ENCODE measurements at regions not wholly inside any gene's neighbourhood (a gene's known extent, or its start where the extent isn't known, plus 50 kb on each side); places are given as distances from the start of the nearest gene placed in this dataset.

GRCh38 chr17:72215928-72216327 is 95.1 kb downstream of the SOX9 start:
- WGBS, 4 donors: 85 to 91% (median 88%) methylated on average over 7 of the region's 7 CpGs
- no peak for DNase-seq
- no peaks in the 10 kb centered on the region for H3K9me3 ChIP-seq (replicated peaks in 1 of 3)
- intact Hi-C loops (cut with DNase I): no loop called here
- no peak overlapping the region for H3K27ac ChIP-seq
- no peak overlapping the region for H3K4me3 ChIP-seq
- TF ChIP-seq POLR2A (IDR thresholded peaks at IDR 0.05) (no peak), CTCF (IDR thresholded peaks at IDR 0.05) (no peak)
- H3K4me1 ChIP-seq (replicated peaks in 1 of 2): no peaks in the 10 kb centered on the region
- H3K27me3 ChIP-seq: peaks cover 25% of the 10 kb centered on the region
- H3K36me3 ChIP-seq (replicated peaks in 1 of 2): no peaks in the 10 kb centered on the region

- no peak for DNase-seq
- no peak overlapping the region for H3K27ac ChIP-seq
- no peak overlapping the region for H3K4me3 ChIP-seq
- H3K4me1 ChIP-seq (replicated peaks in 1 of 2): no peaks in the 10 kb centered on the region
- peaks cover 25% of the 10 kb centered on the region for H3K27me3 ChIP-seq
- H3K36me3 ChIP-seq (replicated peaks in 1 of 2): no peaks in the 10 kb centered on the region
- 4 to 10% (median 7%) methylated on average over 12 to 23 of the region's 23 CpGs for WGBS, 4 donors
- TF ChIP-seq POLR2A (IDR thresholded peaks at IDR 0.05) (no peak), CTCF (IDR thresholded peaks at IDR 0.05) (no peak)
- no peaks in the 10 kb centered on the region for H3K9me3 ChIP-seq (replicated peaks in 1 of 3)
- intact Hi-C loops (cut with DNase I): no loop called here
These were observed 98.5 kb downstream of the SOX9 start for GRCh38 chr17:72219137-72219823.

- Histone ChIP-seq H3K36me3 (replicated peaks in 1 of 2) (no peaks in the 10 kb centered on the region), H3K9me3 (replicated peaks in 1 of 3) (no peaks in the 10 kb centered on the region), H3K4me1 (replicated peaks in 1 of 2) (no peaks in the 10 kb centered on the region), H3K27me3 (peaks cover 25% of the 10 kb centered on the region), H3K4me3 (no peak overlapping the region), H3K27ac (no peak overlapping the region)
- 4 to 6% (median 6%) methylated on average over 22 of the region's 22 CpGs for WGBS, 4 donors
- DNase-seq: no peak
- intact Hi-C loops (cut with DNase I): no loop called here
- TF ChIP-seq CTCF (IDR thresholded peaks at IDR 0.05) (no peak), POLR2A (IDR thresholded peaks at IDR 0.05) (no peak)
These were observed 99.1 kb downstream of the SOX9 start for GRCh38 chr17:72219824-72220493.

GRCh38 chr17:72222661-72223380 is 102.0 kb downstream of the SOX9 start:
- no peak overlapping the region for H3K27ac ChIP-seq
- TF ChIP-seq POLR2A (IDR thresholded peaks at IDR 0.05) (no peak), CTCF (IDR thresholded peaks at IDR 0.05) (no peak)
- no peaks in the 10 kb centered on the region for H3K9me3 ChIP-seq (replicated peaks in 1 of 3)
- H3K27me3 ChIP-seq: peaks cover 25% of the 10 kb centered on the region
- intact Hi-C loops (cut with DNase I): no loop called here
- 59 to 73% (median 63%) methylated on average over 2 of the region's 2 CpGs for WGBS, 4 donors
- H3K4me3 ChIP-seq: no peak overlapping the region
- H3K4me1 ChIP-seq (replicated peaks in 1 of 2): no peaks in the 10 kb centered on the region
- H3K36me3 ChIP-seq (replicated peaks in 1 of 2): no peaks in the 10 kb centered on the region
- no peak for DNase-seq
